SH-SY5Y (cell line): ENCODE measurements at regions not wholly inside any gene's neighbourhood (a gene's known extent, or its start where the extent isn't known, plus 50 kb on each side); places are given as distances from the start of the nearest gene placed in this dataset.

Experiments used
- GATA2 ChIP-seq: IDR thresholded peaks from 2 replicates; pipeline ENCODE4 v1.6.1; 2011; ENCODE audit warnings: mild to moderate bottlenecking, low read depth, low read length
- GATA3 ChIP-seq: IDR thresholded peaks from 2 replicates; pipeline ENCODE4 v1.6.1; 2011; ENCODE audit warnings: low read depth, mild to moderate bottlenecking, low read length, moderate library complexity

GRCh38 chr9:31359071-31359470, 1025.4 kb upstream of the ACO1 start:
- TF ChIP-seq GATA2 (no peak), GATA3 (no peak)
